Upper lobe of left lung (tissue), 6 donors: ENCODE measurements at regions not wholly inside any gene's neighbourhood (a gene's known extent, or its start where the extent isn't known, plus 50 kb on each side); places are given as distances from the start of the nearest gene placed in this dataset.

Source experiments
- ATAC-seq, 2 donors: fragments of 200-7000 bp; cut with Tn5 transposase; one replicate each; pipeline ENCODE4 v1.9.1; 2022; ENCODE audit warnings: mild to moderate bottlenecking in 2 of 2, moderate library complexity in 2 of 2; ENCODE audit not compliant: low FRiP score in 2 of 2
- DNase-seq, 2 donors: peaks; one replicate each; pipeline ENCODE4 v3.0.0-alpha.2; 2019 to 2020
- H3K27ac ChIP-seq, 4 donors: fragments of 200-600 bp; sonication (generic); one replicate each; pipeline ENCODE4 v1.5.1; 2016 to 2019
- H3K27me3 ChIP-seq, 4 donors: fragments of 200-600 bp; sonication (generic); one replicate each; pipeline ENCODE4 v1.5.1; 2017 to 2019
- H3K36me3 ChIP-seq, 4 donors: fragments of 200-600 bp; sonication (generic); one replicate each; pipeline ENCODE4 v1.5.1; 2016 to 2019
- H3K4me1 ChIP-seq, 4 donors: fragments of 200-600 bp; sonication (generic); one replicate each; pipeline ENCODE4 v1.5.1; 2018 to 2019
- H3K4me3 ChIP-seq, 4 donors: fragments of 200-600 bp; sonication (generic); one replicate each; pipeline ENCODE4 v1.5.1; 2017 to 2019; ENCODE audit warnings: mild to moderate bottlenecking in 2 of 4, moderate library complexity in 1 of 4
- H3K9me3 ChIP-seq, 4 donors: fragments of 200-600 bp; sonication (generic); one replicate each; pipeline ENCODE4 v1.5.1; 2018 to 2019
- CTCF ChIP-seq, 6 experiments: fragments of 450-650 bp in 4 of 6; fragments of 200-600 bp in 2 of 6; sonication (generic) in 2 of 6; IDR thresholded peaks; one replicate each; pipeline ENCODE4 v1.5.1; 2016 to 2019; ENCODE audit warnings: antibody characterized with exemption in 6 of 6
- EP300 ChIP-seq, 4 donors: sonication (generic); formaldehyde crosslinking; IDR thresholded peaks; one replicate each; pipeline ENCODE4 v1.5.1; 2017; ENCODE audit warnings: antibody characterized with exemption in 4 of 4, control low read depth in 2 of 4
- POLR2A ChIP-seq, 4 donors: fragments of 450-650 bp; IDR thresholded peaks; one replicate each; pipeline ENCODE4 v1.5.1; 2016 to 2017; ENCODE audit warnings: antibody characterized with exemption in 4 of 4, mild to moderate bottlenecking in 2 of 4
- POLR2AphosphoS5 ChIP-seq, 2 donors: sonication (generic); formaldehyde crosslinking; IDR thresholded peaks; one replicate each; pipeline ENCODE4 v1.5.1; 2017; ENCODE audit warnings: antibody characterized with exemption in 2 of 2
- WGBS, 2 donors: methylation state at CpG; one replicate each; pipeline ENCODE4 v1.1.5; 2017 to 2018; 5-methylcytosine and 5-hydroxymethylcytosine counted together
- donor health status: DM: no; HTN: no; CAD: no; lungs with moderate emphysema.
- donor health status: DM: no; HTN: yes; CAD: no; lungs with severe emphysema.

- Histone ChIP-seq H3K4me3 (no peak overlapping the region), H3K27ac (no peak overlapping the region), H3K9me3 (no peaks in the 10 kb centered on the region), H3K4me1 (no peaks in the 10 kb centered on the region), H3K36me3 (no peaks in the 10 kb centered on the region), H3K27me3 (no peaks in the 10 kb centered on the region)
- no peak for ATAC-seq
- DNase-seq = no peak
- TF ChIP-seq POLR2A (IDR thresholded peaks at IDR 0.05) (no peak), EP300 (IDR thresholded peaks at IDR 0.05) (no peak), CTCF (IDR thresholded peaks at IDR 0.05) (no peak), POLR2AphosphoS5 (IDR thresholded peaks at IDR 0.05) (no peak)
Observed at GRCh38 chr5:98602534-98603112, 170.8 kb upstream of the RGMB start.

- Histone ChIP-seq H3K9me3 (no peaks in the 10 kb centered on the region), H3K4me1 (no peaks in the 10 kb centered on the region), H3K27ac (no peak overlapping the region), H3K27me3 (no peaks in the 10 kb centered on the region), H3K36me3 (no peaks in the 10 kb centered on the region), H3K4me3 (no peak overlapping the region)
- no peak for TF ChIP-seq EP300 (IDR thresholded peaks at IDR 0.05)
- TF ChIP-seq POLR2AphosphoS5 (IDR thresholded peaks at IDR 0.05) = no peak
- TF ChIP-seq CTCF (IDR thresholded peaks at IDR 0.05) = no peak
- no peak for TF ChIP-seq POLR2A (IDR thresholded peaks at IDR 0.05)
- DNase-seq (no peak), ATAC-seq (no peak)
- WGBS, 2 donors = 71 to 95% methylated on average over 2 of the region's 2 CpGs
Observed at GRCh38 chr5:98603456-98603855, 170.0 kb upstream of the RGMB start.

DNA sequence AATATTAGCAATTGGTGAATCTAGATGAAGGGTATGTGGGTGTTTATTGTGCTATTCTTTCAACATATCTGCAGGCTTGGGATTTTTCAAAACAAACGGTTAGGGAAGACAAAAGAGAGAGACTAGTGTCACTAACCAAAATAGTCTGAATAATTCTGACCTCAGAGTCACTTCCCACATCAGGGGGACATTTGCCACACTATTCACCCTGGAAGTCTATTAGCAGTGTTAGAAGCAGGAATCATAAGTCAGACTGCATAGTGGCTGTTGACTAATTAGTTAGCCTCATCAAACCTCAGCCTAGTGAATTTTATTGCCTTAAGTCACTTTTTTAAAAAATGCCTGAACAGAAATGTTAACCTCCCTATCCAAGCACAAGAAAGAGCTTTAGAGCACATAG lies 169.2 kb upstream of the RGMB start:
- no peaks in the 10 kb centered on the region for H3K9me3 ChIP-seq
- WGBS, 2 donors = 56% methylated on average over 1 of the region's 1 CpG
- TF ChIP-seq POLR2A (IDR thresholded peaks at IDR 0.05) (no peak), EP300 (IDR thresholded peaks at IDR 0.05) (no peak), POLR2AphosphoS5 (IDR thresholded peaks at IDR 0.05) (no peak), CTCF (IDR thresholded peaks at IDR 0.05) (no peak)
- ATAC-seq (no peak), DNase-seq (no peak)
- no peaks in the 10 kb centered on the region for H3K4me1 ChIP-seq
- H3K4me3 ChIP-seq = no peak overlapping the region
- H3K27me3 ChIP-seq = no peaks in the 10 kb centered on the region
- H3K27ac ChIP-seq = no peak overlapping the region
- no peaks in the 10 kb centered on the region for H3K36me3 ChIP-seq

GRCh38 chr5:98604721-98605425 lies 168.6 kb upstream of the RGMB start:
- no peak for ATAC-seq
- no peak for TF ChIP-seq CTCF (IDR thresholded peaks at IDR 0.05)
- no peak for TF ChIP-seq POLR2AphosphoS5 (IDR thresholded peaks at IDR 0.05)
- Histone ChIP-seq H3K9me3 (no peaks in the 10 kb centered on the region), H3K36me3 (no peaks in the 10 kb centered on the region), H3K27ac (no peak overlapping the region), H3K27me3 (no peaks in the 10 kb centered on the region), H3K4me1 (no peaks in the 10 kb centered on the region), H3K4me3 (no peak overlapping the region)
- DNase-seq = no peak
- WGBS, 2 donors = 56 to 58% methylated on average over 4 of the region's 4 CpGs

- no peaks in the 10 kb centered on the region for H3K36me3 ChIP-seq
- 87 to 95% methylated on average over 1 of the region's 1 CpG for WGBS, 2 donors
- DNase-seq (no peak), ATAC-seq (no peak)
- TF ChIP-seq EP300 (IDR thresholded peaks at IDR 0.05) (no peak), POLR2A (IDR thresholded peaks at IDR 0.05) (no peak), POLR2AphosphoS5 (IDR thresholded peaks at IDR 0.05) (no peak), CTCF (IDR thresholded peaks at IDR 0.05) (no peak)
- H3K4me3 ChIP-seq = no peak overlapping the region
- H3K27ac ChIP-seq = no peak overlapping the region
- H3K27me3 ChIP-seq = no peaks in the 10 kb centered on the region
- H3K4me1 ChIP-seq = no peaks in the 10 kb centered on the region
- H3K9me3 ChIP-seq = no peaks in the 10 kb centered on the region
Observed at GRCh38 chr5:98605426-98605825, 168.0 kb upstream of the RGMB start.
